ENCODE measurements at regions not wholly inside any gene's neighbourhood (a gene's known extent, or its start where the extent isn't known, plus 50 kb on each side); places are given as distances from the start of the nearest gene placed in this dataset.

GRCh38 chr1:25061261-25061995 lies 131.4 kb upstream of the RUNX3 start:
- no peak overlapping the region for H3K4me3 ChIP-seq (replicated peaks in 1 of 3; ENCODE audit: low read depth in 2 of 3, low read length in 3 of 3)
- Mint-ChIP-seq H3K27me3 (ENCODE audit: low read depth in 3 of 3) (peaks cover 1 to 22% (median 4%) of the 10 kb centered on the region in 3 donors), H3K27ac (peak overlapping the region in 1 of 7 donors; percentile 51), H3K9me3 (peaks cover 0 to 3% (median 0%) of the 10 kb centered on the region in 7 donors), H3K4me1 (peaks cover 22% of the 10 kb centered on the region), H3K36me3 (no peaks in the 10 kb centered on the region), H3K4me3 (no peak overlapping the region)
- WGBS (ENCODE audit: insufficient coverage), result 96% methylated on average over 10 of the region's 12 CpGs
- H3K4me1 ChIP-seq (ENCODE audit: control insufficient read depth in 1 of 2, insufficient read depth in 2 of 2, low read length in 2 of 2), result peaks cover 0 to 3% of the 10 kb centered on the region in 2 donors
- no peak overlapping the region for H3K9ac ChIP-seq (ENCODE audit: insufficient read depth, low read length, poor library complexity, severe bottlenecking)
- H4K20me1 ChIP-seq (ENCODE audit: insufficient read depth, low read length), result no peaks in the 10 kb centered on the region
- H3K27me3 ChIP-seq (ENCODE audit: control insufficient read depth in 2 of 2, insufficient read depth in 2 of 2, low read length in 2 of 2), result no peaks in the 10 kb centered on the region
- no peak overlapping the region for H3K4me2 ChIP-seq (replicated peaks; ENCODE audit: extremely low read depth, low read length, poor library complexity, severe bottlenecking)
- TF ChIP-seq CTCF (IDR thresholded peaks at IDR 0.05), result no peak
- intact Hi-C loops (cut with micrococcal nuclease), result loop anchor here in 1 of 2 donors (10.0 kb wide), 1 partner anchor 93 kb away; no protein-coding TSS in a partner anchor
- H3K9me3 ChIP-seq (replicated peaks in 1 of 2; ENCODE audit: control insufficient read depth in 1 of 2, insufficient read depth in 1 of 2, low read length in 2 of 2), result no peaks in the 10 kb centered on the region
- no peaks in the 10 kb centered on the region for H3K36me3 ChIP-seq (replicated peaks in 1 of 2; ENCODE audit: control insufficient read depth in 1 of 2, insufficient read depth in 2 of 2, low read length in 2 of 2)
- H2AFZ ChIP-seq (ENCODE audit: insufficient read depth, low read depth, low read length, poor library complexity, severe bottlenecking), result no peak overlapping the region
- H3K27ac ChIP-seq (ENCODE audit: low read depth in 1 of 2, low read length in 2 of 2), result no peak overlapping the region
- no peaks in the 10 kb centered on the region for H3K79me2 ChIP-seq (ENCODE audit: insufficient read depth, low read length)
- no peak for DNase-seq

DNA sequence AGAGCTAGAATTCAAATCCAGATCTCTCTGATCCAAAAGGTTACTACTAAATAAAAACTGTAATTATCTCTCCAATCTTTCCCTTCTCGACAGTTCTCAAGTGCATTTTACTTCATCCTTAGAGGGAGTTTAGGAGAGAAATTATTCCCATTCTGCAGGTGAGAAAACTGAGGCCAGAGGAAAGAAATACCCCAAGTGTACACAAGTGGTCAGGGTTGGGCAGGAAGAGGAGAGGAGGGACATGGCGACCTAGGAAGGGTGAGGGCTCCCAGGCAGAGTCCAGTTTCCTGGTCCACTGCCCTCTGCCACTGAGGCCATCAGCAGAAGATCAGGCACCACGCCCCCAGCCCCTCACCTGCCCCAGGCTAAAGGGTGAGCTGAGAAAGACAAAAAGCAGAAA lies 127.1 kb upstream of the RUNX3 start:
- no peak for DNase-seq
- intact Hi-C loops (cut with micrococcal nuclease), result no loop called here
- no peak for TF ChIP-seq CTCF (IDR thresholded peaks at IDR 0.05)
- H3K4me1 Mint-ChIP-seq, result peaks cover 11% of the 10 kb centered on the region
- H2AFZ ChIP-seq (ENCODE audit: insufficient read depth, low read depth, low read length, poor library complexity, severe bottlenecking), result no peak overlapping the region
- H4K20me1 ChIP-seq (ENCODE audit: insufficient read depth, low read length), result no peaks in the 10 kb centered on the region
- peaks cover 0 to 3% (median 0%) of the 10 kb centered on the region in 7 donors for H3K9me3 Mint-ChIP-seq
- no peak overlapping the region for H3K4me3 Mint-ChIP-seq
- no peak overlapping the region for H3K4me2 ChIP-seq (replicated peaks; ENCODE audit: extremely low read depth, low read length, poor library complexity, severe bottlenecking)
- H3K4me1 ChIP-seq (ENCODE audit: control insufficient read depth in 1 of 2, insufficient read depth in 2 of 2, low read length in 2 of 2), result peaks cover 0 to 4% of the 10 kb centered on the region in 2 donors
- no peaks in the 10 kb centered on the region for H3K9me3 ChIP-seq (replicated peaks in 1 of 2; ENCODE audit: control insufficient read depth in 1 of 2, insufficient read depth in 1 of 2, low read length in 2 of 2)
- 78% methylated on average over 2 of the region's 3 CpGs for WGBS (ENCODE audit: insufficient coverage)
- no peaks in the 10 kb centered on the region for H3K79me2 ChIP-seq (ENCODE audit: insufficient read depth, low read length)
- H3K36me3 Mint-ChIP-seq, result no peaks in the 10 kb centered on the region
- no peak overlapping the region for H3K27ac ChIP-seq (ENCODE audit: low read depth in 1 of 2, low read length in 2 of 2)
- H3K27me3 ChIP-seq (ENCODE audit: control insufficient read depth in 2 of 2, insufficient read depth in 2 of 2, low read length in 2 of 2), result no peaks in the 10 kb centered on the region
- peaks cover 5 to 16% (median 8%) of the 10 kb centered on the region in 3 donors for H3K27me3 Mint-ChIP-seq (ENCODE audit: low read depth in 3 of 3)
- no peaks in the 10 kb centered on the region for H3K36me3 ChIP-seq (replicated peaks in 1 of 2; ENCODE audit: control insufficient read depth in 1 of 2, insufficient read depth in 2 of 2, low read length in 2 of 2)
- no peak overlapping the region for H3K4me3 ChIP-seq (replicated peaks in 1 of 3; ENCODE audit: low read depth in 2 of 3, low read length in 3 of 3)
- no peak overlapping the region for H3K27ac Mint-ChIP-seq
- no peak overlapping the region for H3K9ac ChIP-seq (ENCODE audit: insufficient read depth, low read length, poor library complexity, severe bottlenecking)
